Vagina (tissue), 2 donors: ENCODE measurements at regions not wholly inside any gene's neighbourhood (a gene's known extent, or its start where the extent isn't known, plus 50 kb on each side); places are given as distances from the start of the nearest gene placed in this dataset.

ENCODE experiments used
- CTCF ChIP-seq, 3 experiments: fragments of 450-650 bp in 2 of 3; fragments of 200-600 bp in 1 of 3; sonication (generic) in 1 of 3; IDR thresholded peaks; one replicate each; pipeline ENCODE4 v1.5.1; 2017 to 2019; ENCODE audit warnings: antibody characterized with exemption in 3 of 3, mild to moderate bottlenecking in 2 of 3, moderate library complexity in 2 of 3
- POLR2A ChIP-seq, 2 donors: fragments of 450-650 bp; IDR thresholded peaks; one replicate each; pipeline ENCODE4 v1.6.1; 2017; ENCODE audit warnings: antibody characterized with exemption in 2 of 2, mild to moderate bottlenecking in 2 of 2, moderate library complexity in 2 of 2
- POLR2AphosphoS5 ChIP-seq, 2 donors: sonication (generic); formaldehyde crosslinking; IDR thresholded peaks; one replicate each; pipeline ENCODE4 v1.9.0; 2017; ENCODE audit warnings: antibody characterized with exemption in 2 of 2, mild to moderate bottlenecking in 2 of 2, low read depth in 1 of 2; ENCODE audit not compliant: insufficient read depth in 1 of 2

- no peak for TF ChIP-seq CTCF (IDR thresholded peaks at IDR 0.05)
- no peak for TF ChIP-seq POLR2AphosphoS5 (IDR thresholded peaks at IDR 0.05; ENCODE audit: insufficient read depth in 1 of 2, low read depth in 1 of 2)
- TF ChIP-seq POLR2A (IDR thresholded peaks at IDR 0.05) = no peak
Measured at GRCh38 chr1:230009611-230010313, 57.3 kb upstream of the GALNT2 start.
